GM12878 (cell line): ENCODE measurements at regions not wholly inside any gene's neighbourhood (a gene's known extent, or its start where the extent isn't known, plus 50 kb on each side); places are given as distances from the start of the nearest gene placed in this dataset.

ENCODE experiments used
- ATAC-seq: fragments of 200-7000 bp; cut with Tn5 transposase; 3 replicates; pipeline ENCODE4 v1.9.1; 2020; ENCODE audit warnings: mild to moderate bottlenecking, moderate library complexity
- BruUV-seq: library from RNA; stranded (reverse); fragments of 400-500 nt; replicated peaks from 2 replicates; lab custom pipeline; 2021; lab: Mats Ljungman, UMichigan
- CTCF ChIA-PET: fragments of 300-600 bp; sonication (Branson Sonifier 250); formaldehyde crosslinking; extraction: SDS; loops from one replicate; lab custom pipeline; 2021; ENCODE audit warnings: inconsistent platforms; lab: Yijun Ruan, JAX
- POLR2A ChIA-PET: fragments of 350-600 bp; formaldehyde crosslinking; extraction: SDS; loops from one replicate; lab custom pipeline; 2021; ENCODE audit warnings: inconsistent platforms; lab: Charles Lee
- RAD21 ChIA-PET: fragments of 300-600 bp; sonication (Branson Sonifier 250); formaldehyde crosslinking; loops from one replicate; lab custom pipeline; 2023; ENCODE audit warnings: antibody characterized with exemption; ENCODE audit not compliant: unreplicated experiment; lab: Charles Lee
- SMC1A ChIA-PET: fragments of 300-600 bp; sonication (Branson Sonifier 250); formaldehyde crosslinking; loops from one replicate; lab custom pipeline; 2023; ENCODE audit not compliant: unreplicated experiment, uncharacterized antibody; lab: Charles Lee
- DNase-seq: peaks from one replicate; pipeline ENCODE4 v3.0.0-alpha.2; 2011; ENCODE audit warnings: low read depth, low spot score
- FAIRE-seq: peaks from 3 replicates; lab custom pipeline; 2011; peaks lifted over from hg19 to GRCh38; lab: Jason Lieb, UNC
- H2AFZ ChIP-seq: 2 replicates; pipeline ENCODE4 v1.6.0; 2011; ENCODE audit warnings: low read depth, low read length, control low read depth; ENCODE audit not compliant: control insufficient read depth
- H3K27ac ChIP-seq: 2 replicates; pipeline ENCODE4 v1.5.1; 2011; ENCODE audit warnings: control low read depth; ENCODE audit not compliant: control insufficient read depth, insufficient read depth
- H3K27me3 ChIP-seq, 2 experiments: replicated peaks in 1 of 2; 2 replicates each; pipeline versions ENCODE4 v1.6.0 to v1.6.1; 2011; ENCODE audit warnings: low read length in 1 of 2; ENCODE audit not compliant: control insufficient read depth in 2 of 2, insufficient read depth in 2 of 2
- H3K36me3 ChIP-seq, 2 experiments: 2 replicates each; pipeline ENCODE4 v1.5.1; 2011; ENCODE audit warnings: low read length in 1 of 2; ENCODE audit not compliant: control insufficient read depth in 2 of 2, insufficient read depth in 2 of 2
- H3K4me1 ChIP-seq: 2 replicates; pipeline ENCODE4 v1.6.1; 2011; ENCODE audit warnings: mild to moderate bottlenecking, low read length, moderate library complexity, mixed read lengths; ENCODE audit not compliant: control insufficient read depth, insufficient read depth
- H3K4me2 ChIP-seq: 2 replicates; pipeline ENCODE4 v1.6.0; 2011; ENCODE audit warnings: control low read depth; ENCODE audit not compliant: control insufficient read depth, insufficient read depth
- H3K4me3 ChIP-seq: fragments of 200-600 bp; sonication (generic); 2 replicates; pipeline ENCODE4 v1.5.1; 2016
- H3K79me2 ChIP-seq: 2 replicates; pipeline ENCODE4 v1.6.0; 2011; ENCODE audit warnings: low read length; ENCODE audit not compliant: control insufficient read depth, insufficient read depth
- H3K9ac ChIP-seq: 2 replicates; pipeline ENCODE4 v1.8.0; 2011; ENCODE audit warnings: low read length, control low read depth, mixed read lengths; ENCODE audit not compliant: control insufficient read depth, insufficient read depth
- H3K9me3 ChIP-seq: replicated peaks from 3 replicates; pipeline ENCODE4 v1.5.1; 2011; ENCODE audit warnings: mild to moderate bottlenecking, low read length; ENCODE audit not compliant: control insufficient read depth, insufficient read depth
- H4K20me1 ChIP-seq: 2 replicates; pipeline ENCODE4 v1.6.0; 2011; ENCODE audit not compliant: control insufficient read depth, insufficient read depth
- CBX5 ChIP-seq: sonication (generic); IDR thresholded peaks from 2 replicates; pipeline ENCODE4 v1.6.1; 2016; ENCODE audit warnings: low read depth, moderate library complexity, mild to moderate bottlenecking, inconsistent platforms
- CHD2 ChIP-seq: IDR thresholded peaks from 2 replicates; pipeline ENCODE4 v1.6.1; 2011; ENCODE audit warnings: low read depth, low read length, improper control_type of control experiment, borderline replicate concordance
- CREB1 ChIP-seq: IDR thresholded peaks from 2 replicates; pipeline ENCODE4 v1.6.1; 2012; ENCODE audit warnings: low read depth, mild to moderate bottlenecking, inconsistent platforms
- E4F1 ChIP-seq: fragments of 450-650 bp; IDR thresholded peaks from 2 replicates; pipeline ENCODE4 v1.6.1; 2018; ENCODE audit warnings: borderline replicate concordance, mild to moderate bottlenecking; ENCODE audit not compliant: partially characterized antibody
- JUNB ChIP-seq: IDR thresholded peaks from 2 replicates; pipeline ENCODE4 v1.6.1; 2016; ENCODE audit warnings: antibody characterized with exemption, mild to moderate bottlenecking
- JUND ChIP-seq: IDR thresholded peaks from 2 replicates; pipeline ENCODE4 v1.6.1; 2012; ENCODE audit warnings: low read depth, mild to moderate bottlenecking, low read length, improper control_type of control experiment, moderate library complexity
- NBN ChIP-seq: fragments of 450-650 bp; IDR thresholded peaks from 2 replicates; pipeline ENCODE4 v1.6.1; 2016
- NR2F1 ChIP-seq: fragments of 450-650 bp; conservative IDR thresholded peaks from 2 replicates; pipeline ENCODE4 v1.6.1; 2017; ENCODE audit warnings: mild to moderate bottlenecking
- POLR2AphosphoS5 ChIP-seq: IDR thresholded peaks from 2 replicates; pipeline ENCODE4 v1.6.1; 2011; ENCODE audit warnings: mild to moderate bottlenecking, low read length, inconsistent platforms
- SIN3A ChIP-seq: IDR thresholded peaks from 2 replicates; pipeline ENCODE4 v1.6.1; 2012; ENCODE audit warnings: low read depth, low read length, improper control_type of control experiment
- USF1 ChIP-seq: IDR thresholded peaks from 2 replicates; pipeline ENCODE4 v1.6.1; 2011; ENCODE audit warnings: borderline replicate concordance, low read depth, mild to moderate bottlenecking, moderate library complexity, mixed read lengths, low read length; ENCODE audit not compliant: insufficient read depth; ENCODE audit errors: extremely low read length
- WGBS: methylation state at CpG from one replicate; pipeline ENCODE4 v1.1.6; 2016; ENCODE audit warnings: low lambda C conversion rate; ENCODE audit not compliant: insufficient replicate concordance, insufficient coverage; ENCODE audit errors: missing lambda C conversion rate; 5-methylcytosine and 5-hydroxymethylcytosine counted together
- in situ Hi-C: fragments of 300-500 bp; cut with MboI; formaldehyde crosslinking; loops from 9 replicates; pipeline ENCODE4 v1.14.3; 2018; ENCODE audit warnings: mixed read lengths
- intact Hi-C: fragments of 100-400 bp; cut with micrococcal nuclease; formaldehyde crosslinking; loops from one replicate; pipeline ENCODE4 v1.14.2; 2022; ENCODE audit not compliant: unreplicated experiment

GRCh38 chr6:144632266-144632665, 347.1 kb downstream of the UTRN start:
- no peak for TF ChIP-seq CREB1
- TF ChIP-seq NR2F1, result no peak
- TF ChIP-seq POLR2AphosphoS5, result no peak
- no peak for TF ChIP-seq E4F1
- no peak for TF ChIP-seq JUND
- TF ChIP-seq CHD2, result no peak
- no peak for TF ChIP-seq JUNB
- no peak for TF ChIP-seq NBN
- TF ChIP-seq CBX5, result no peak
- no peak for TF ChIP-seq USF1
- TF ChIP-seq SIN3A, result no peak
- TF ChIP-seq, all 136 proteins: peak for 0
- intact Hi-C loops, result no loop called here
- Histone ChIP-seq H3K27ac (no peak overlapping the region), H2AFZ (no peak overlapping the region), H3K9ac (no peak overlapping the region), H4K20me1 (no peaks in the 10 kb centered on the region), H3K4me3 (no peak overlapping the region), H3K4me1 (no peaks in the 10 kb centered on the region), H3K36me3 (no peaks in the 10 kb centered on the region), H3K9me3 (no peaks in the 10 kb centered on the region; the same call in 2 of the 3 replicates), H3K79me2 (no peaks in the 10 kb centered on the region), H3K4me2 (no peak overlapping the region), H3K27me3 (no peaks in the 10 kb centered on the region)
- ChIA-PET SMC1A (interaction anchor here (0.7 kb wide), 1 partner anchor 16 kb away, joined by 3 read pairs; no protein-coding TSS in a partner anchor), CTCF (interaction anchor here (1.5 kb wide), 1 partner anchor 147 kb away, joined by 4 read pairs; no protein-coding TSS in a partner anchor), POLR2A (no interaction called here), RAD21 (no interaction called here)
- ATAC-seq, result no peak
- WGBS, result 65% methylated on average over 3 of the region's 3 CpGs
- DNase-seq, result no peak
- in situ Hi-C loops, result no loop called here
- BruUV-seq, result no TSS peak
- no peak for FAIRE-seq
